Eye (tissue), 1 donor: ENCODE measurements at regions not wholly inside any gene's neighbourhood (a gene's known extent, or its start where the extent isn't known, plus 50 kb on each side); places are given as distances from the start of the nearest gene placed in this dataset.

Source experiments
- DNase-seq: peaks from one replicate; pipeline ENCODE4 v3.0.0-alpha.2; 2015

DNA sequence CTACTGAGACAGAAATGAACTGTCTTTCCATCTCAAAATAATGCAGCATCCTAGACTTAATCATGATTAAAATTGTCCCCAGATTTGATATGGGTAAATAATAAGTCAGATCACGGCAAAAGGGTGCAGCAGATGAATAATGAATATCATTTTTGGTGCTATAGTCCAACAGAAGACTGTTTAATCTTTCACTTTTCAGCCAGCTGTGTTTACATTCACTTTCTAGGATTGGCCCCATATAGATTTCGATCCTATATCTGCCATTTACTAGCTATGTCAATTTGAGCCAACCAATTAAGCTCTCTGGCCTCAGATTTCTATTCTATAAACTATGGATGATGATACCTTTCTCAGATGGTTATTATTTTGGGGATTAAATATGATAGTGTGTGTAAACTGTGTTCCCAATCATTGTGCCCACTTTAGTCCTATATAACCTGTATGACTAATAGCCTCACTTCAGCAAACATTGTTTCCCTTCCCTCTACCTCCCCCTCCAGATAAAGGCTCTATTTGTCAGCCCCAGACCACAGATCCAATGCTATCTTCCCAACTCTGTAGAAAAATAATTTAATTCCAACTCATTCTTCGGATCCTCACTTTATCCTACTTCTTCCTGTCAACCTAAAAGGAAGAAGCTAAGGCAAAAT is 53.6 kb upstream of the NT5E start:
- no peak for DNase-seq

DNA sequence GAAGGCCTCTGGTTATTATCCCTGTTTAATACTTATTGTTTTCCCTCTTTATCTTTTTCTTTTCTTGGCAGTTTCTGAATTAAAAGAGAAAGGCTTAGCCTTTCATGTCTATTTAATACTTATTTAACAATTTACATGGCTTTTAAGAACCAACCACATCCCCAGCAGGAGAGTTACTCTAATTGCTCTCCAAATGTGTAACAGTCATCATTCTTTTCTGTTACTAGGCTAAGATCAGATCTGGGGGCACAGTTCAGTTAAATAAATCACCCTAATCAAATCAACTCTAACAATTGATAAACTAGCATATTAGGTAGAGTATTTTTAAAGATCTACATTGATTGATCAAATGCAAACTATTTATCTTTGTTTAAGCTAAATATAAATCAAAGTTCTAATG is 54.1 kb upstream of the NT5E start:
- DNase-seq = peak; percentile 14

DNA sequence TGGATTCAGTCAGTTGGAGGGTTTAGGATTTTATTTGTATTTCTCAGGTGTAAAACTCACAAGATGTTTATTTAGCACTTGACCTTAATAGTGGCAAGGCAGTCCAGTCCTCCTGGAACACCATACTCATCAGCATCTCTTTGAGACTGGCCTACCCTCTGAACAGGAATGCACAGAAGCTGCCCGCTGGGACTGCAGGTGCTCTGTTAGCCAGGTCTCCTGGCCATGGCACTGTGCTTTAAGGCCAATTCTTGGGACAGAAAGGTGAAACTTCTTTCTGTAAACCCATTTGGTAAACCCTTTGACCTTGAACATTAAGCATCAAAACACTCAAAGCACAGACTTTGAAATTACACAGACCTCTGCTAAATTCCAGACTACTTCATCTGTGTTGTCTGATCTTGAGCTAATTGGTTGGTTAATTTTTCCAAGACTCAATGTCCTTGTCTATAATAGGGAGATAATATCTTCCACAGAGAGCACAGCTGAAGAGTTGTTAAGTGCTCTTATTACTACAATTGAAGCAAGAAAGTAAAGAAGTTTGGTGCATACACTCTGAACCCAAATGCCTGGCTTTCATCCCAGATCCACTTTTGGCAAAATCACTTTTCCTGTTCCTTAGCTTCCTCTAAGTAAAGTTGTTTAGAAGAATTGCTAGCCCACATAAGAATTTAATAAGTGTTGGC is 54.9 kb upstream of the NT5E start:
- DNase-seq = peak; percentile 18

DNA sequence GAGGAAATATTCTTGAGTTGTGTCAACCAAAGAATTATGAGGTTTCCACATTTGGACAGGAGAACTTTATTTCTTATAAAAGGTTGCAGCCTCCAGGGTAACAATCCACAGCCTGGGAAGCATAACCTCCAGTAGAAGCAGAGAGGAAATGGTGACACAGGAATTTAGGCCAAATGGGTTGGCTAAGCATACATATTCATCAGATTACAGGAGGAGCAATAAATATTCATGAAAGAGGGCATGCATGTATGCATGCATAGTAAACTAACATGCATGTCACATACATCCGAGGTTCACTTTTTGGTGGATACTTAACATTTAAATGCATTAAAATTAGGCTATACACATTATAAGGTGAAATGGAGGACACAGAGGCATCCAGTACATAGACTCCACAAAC is 55.7 kb upstream of the NT5E start:
- DNase-seq = no peak

DNA sequence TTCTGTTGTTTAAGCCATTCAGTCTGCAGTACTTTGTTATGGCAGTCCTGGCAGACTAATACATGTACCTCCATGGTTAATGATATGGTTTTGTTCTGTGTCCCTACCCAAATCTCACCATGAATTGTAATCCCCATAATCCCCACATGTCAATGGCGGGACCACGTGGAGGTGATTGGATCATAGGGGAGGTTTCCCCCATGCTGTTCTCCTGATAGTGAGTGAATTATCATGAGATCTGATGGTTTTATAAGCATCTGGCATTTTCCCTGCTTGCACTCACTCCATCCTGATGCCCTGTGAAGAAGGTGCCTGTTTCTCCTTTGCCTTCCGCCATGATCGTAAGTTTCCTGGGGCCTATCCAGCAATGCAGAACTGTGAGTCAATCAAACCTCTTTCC is 57.5 kb upstream of the NT5E start:
- no peak for DNase-seq

DNA sequence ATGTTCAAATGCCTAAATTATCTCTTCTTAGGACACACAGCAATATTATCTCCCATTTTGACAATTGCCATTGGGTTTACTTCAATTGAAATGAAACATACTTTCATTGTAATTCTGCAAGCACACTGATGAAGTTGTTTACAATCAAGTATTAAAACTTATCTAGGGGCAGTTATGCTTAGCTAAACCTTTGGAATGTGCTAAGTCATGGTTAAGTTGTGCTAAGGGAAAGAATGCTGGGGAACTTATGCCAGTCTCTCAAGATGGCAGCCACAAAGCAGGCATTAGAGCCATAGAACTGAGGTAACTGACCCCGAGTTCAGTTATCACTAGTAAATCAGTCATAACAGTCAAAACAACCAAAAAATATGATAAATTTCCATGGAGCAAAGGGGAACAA is 59.1 kb upstream of the NT5E start:
- DNase-seq = no peak

DNA sequence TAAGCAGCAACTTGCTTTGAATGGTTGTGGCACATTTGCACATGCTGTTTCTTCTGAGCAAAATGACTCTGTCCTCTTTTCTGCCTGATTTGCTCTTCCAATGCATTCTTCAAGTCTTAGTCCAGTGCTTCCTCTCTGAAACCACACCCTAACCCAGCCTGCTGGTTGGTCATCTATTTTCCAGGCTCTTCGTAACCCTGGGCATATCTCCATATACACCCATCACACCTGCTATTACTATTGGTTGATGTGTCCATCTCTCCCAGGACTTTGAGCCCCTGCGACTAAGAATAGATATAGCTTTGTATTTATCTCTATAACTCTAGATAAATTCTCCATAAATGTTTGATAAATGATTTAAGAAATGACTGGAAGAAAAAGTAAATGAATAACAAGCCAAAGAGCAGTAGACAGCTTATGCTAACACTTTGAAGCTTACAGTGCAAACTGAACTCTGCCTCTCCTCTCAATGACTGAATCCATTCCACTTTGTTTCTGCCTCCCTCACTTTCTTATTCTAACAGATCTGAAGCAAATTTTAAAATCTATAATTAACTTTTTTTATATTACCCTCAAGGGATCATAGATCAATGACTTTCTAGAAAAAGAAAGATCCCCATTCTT is 59.7 kb upstream of the NT5E start:
- DNase-seq = no peak

DNA sequence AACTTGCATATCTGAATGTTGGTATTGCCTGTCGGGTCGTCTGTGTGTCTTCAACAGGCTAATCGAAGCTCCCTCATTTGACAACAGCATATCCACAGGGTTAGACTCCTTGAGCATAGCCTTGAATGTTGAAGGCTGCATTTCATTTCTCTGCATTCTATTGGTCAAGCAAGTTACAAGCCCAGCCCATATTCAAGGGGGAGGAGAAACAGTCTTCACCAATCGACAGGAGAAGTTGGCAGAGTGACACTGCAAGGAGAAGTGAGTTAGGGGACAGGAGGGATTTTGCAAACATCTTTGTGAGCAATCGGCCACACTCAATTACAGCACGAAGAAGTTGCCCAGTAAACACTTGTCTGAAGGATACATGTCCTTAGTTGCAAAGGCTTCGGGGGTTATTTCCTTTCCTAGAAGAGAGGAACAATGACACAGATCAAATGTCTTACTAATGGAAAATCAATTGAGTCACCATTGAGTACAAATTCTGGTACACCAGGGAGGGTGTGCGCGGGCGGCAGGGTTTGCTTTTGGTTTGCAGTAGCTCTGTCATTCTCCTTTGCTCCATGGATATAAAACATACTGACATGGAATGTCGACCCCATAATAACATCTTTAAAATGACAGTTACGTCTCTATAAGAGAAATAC is 60.6 kb upstream of the NT5E start:
- DNase-seq = no peak

DNA sequence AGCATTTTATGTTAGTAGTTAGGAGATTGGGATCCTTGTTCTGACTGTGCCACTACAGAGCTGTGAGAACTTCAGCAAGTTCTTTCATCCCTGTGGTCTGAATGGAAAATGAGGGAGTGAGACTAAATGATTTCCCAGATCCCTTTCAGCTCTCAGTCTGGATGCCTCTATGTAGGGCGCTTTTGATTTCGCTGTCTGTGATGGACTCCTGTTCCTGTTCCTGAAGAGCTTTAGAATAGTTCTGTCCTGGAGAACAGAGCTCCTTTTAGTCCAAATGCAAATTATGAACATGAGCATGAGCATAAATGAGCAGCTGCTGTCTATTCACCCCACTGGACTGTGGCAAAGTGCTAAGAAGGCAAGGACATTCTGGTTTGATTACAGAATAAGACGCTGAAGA is 61.4 kb upstream of the NT5E start:
- no peak for DNase-seq

DNA sequence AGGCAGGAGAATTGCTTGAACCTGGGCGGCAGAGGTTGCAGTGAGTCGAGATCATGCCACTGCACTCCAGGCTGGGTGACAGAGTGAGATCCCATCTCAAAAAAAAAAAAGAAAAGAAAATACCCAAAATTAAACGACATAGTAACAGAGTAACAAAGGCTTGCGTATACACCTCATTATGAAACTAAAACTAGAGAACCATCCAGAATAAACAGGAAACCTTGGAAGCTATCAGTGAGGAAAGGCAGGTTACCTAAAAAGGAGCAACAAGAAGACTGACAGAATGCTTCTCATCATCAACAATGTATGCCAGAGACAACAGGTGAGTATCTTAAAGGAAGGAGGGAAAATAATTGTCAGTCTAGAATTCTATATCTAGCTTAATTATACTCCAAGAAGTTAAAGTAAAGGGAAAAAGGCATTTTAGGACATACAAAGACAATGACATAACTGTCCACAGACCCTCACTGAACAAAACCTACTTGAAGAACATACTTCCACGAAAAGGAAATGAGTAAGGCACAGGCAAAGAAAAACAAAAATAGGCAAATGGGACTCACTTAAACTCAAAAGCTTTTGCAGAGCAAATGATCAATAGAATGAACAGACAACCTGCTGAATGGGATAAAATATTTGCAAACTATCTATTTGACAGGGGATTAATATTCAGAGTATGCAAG is 64.1 kb upstream of the NT5E start:
- no peak for DNase-seq

DNA sequence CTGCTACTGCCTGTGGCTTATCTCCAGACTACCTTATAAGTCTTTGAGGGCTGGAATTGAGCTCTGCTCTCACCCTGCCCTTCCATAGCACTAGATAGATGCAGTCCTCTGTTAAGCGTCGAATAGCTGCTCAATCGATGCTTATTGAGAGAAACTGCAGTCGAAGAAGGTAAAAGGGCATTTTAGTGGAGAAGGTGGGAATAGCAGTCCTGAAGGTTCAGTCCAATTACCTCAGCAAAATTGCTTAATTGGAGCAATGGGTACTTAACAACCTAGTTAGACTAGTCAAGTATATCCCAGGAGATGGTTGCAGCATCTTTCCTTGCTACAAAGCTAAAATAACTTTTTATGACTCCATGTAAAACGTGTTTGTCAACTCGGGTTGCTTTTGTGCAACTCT is 66.8 kb upstream of the NT5E start:
- no peak for DNase-seq

DNA sequence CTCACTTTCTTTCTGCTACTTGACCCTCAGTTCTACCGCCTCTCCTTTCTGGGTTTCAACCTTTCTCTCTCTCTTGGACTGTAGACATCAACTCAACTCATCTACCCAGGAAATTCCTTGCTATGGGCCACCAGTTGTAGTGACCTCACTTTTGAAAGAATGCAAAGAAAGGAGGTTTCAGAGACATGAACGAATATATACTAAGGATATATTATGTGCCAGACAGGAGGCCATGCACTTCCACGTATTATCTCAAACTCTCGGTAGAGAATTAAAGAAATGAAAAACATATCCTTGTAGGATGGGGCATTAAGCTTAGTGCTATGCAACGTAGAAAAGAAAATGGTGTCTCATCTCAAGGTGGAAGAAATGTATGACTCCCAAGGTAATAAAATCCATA is 67.3 kb upstream of the NT5E start:
- DNase-seq = no peak

DNA sequence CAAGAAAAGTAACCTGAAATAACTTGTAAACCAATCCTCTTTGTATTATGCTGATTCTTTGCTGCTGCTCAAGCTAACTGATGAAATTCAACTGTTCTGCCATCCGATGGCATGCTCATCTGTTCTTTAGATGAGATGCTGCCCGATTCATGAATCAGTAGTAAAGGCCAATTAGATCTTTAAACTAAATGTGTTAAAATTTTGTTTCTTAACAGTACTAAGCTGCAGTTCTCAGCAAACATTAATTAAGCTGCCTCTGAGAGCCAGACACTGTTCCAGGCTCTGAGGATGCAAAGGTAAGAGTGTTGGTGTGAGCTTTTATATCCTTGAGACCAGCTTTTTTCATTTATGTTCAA is 77.0 kb upstream of the NT5E start:
- DNase-seq = no peak

DNA sequence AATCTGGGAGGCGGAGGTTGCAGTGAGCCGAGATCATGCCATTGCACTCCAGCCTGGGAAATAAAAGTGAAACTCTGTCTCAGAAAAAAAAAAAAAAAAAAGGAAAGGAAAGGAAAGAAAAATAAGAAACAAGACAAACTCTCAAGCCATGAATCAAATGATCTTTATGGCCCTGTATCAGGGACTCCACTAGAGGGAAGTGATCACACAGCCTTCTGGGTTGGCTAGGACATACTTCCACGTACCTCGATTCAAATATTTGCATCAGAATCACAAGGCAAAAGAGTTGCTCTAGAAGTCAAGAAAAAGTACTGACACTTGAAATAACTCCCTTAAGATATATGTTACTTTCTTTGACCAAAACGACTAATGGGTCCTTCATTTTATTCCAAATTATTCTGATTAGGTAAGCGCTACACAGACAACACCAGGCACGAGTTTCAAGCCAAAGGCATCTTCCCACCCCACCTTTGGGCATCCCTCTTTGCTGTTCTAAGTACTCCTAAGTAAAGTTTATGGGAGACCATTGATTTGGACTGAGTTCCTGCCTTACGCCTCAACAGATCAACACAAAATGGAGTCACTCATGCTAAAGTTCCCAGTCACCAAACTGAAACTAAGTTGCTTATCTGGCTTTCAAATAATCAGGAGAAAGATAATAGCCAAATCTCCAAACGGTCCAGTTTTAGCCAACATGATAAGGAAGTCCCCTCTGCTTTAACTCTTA is 77.5 kb upstream of the NT5E start:
- DNase-seq = no peak

DNA sequence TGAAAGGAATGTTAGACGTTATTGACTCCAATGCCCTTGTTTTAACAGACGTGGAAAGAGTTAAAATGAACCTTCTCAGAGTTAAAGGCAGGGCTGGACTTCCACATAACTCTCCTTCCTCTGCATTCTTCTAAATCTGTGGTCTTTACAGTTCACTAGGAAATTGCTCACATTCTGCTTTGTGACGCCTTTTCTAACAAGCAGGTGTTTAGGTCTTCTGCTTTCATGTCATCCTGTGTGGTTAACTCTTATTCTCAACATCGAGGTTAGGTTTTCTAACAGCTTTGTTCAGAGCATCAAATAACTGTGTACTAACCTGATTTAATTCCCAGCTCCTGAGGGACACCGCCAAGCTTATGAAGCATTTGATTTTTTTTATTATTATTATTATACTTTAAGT is 81.3 kb upstream of the NT5E start:
- no peak for DNase-seq

DNA sequence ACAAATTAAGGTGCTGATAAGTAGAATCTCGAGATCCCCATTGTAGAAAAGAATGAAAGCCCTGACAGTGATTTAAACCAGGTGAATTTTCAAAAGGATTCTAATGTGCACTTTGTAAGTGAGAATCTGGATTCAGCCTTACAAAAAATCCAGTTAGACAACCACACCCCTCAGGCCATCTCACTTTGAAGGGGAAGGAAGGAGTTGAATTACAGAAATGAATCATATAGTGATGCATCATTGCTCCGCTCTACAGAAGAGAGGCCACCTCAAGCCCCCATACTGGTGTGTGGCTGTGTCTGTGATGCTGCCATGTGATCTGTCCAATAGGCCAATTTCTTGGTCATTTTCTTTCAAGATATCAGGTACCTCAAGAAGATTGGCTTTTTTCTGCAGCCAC is 85.5 kb upstream of the NT5E start:
- no peak for DNase-seq

DNA sequence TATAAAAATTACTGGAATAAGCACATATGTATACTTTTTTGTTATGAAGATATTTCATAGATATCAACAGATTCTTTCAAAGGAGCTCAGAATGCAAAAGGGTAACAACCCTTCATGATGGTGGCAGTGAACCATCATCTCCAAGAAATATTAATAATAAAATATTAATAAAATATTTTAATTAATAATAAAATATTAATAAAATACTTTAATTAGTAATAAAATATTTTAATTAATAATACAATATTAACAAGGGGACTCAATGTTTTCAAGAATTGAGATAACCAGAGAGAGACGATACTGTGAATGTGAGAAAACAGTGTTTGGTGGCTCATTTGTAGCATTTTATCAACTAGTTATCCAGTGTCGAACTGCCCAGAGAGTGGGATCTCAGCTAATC is 86.0 kb upstream of the NT5E start:
- DNase-seq = no peak

DNA sequence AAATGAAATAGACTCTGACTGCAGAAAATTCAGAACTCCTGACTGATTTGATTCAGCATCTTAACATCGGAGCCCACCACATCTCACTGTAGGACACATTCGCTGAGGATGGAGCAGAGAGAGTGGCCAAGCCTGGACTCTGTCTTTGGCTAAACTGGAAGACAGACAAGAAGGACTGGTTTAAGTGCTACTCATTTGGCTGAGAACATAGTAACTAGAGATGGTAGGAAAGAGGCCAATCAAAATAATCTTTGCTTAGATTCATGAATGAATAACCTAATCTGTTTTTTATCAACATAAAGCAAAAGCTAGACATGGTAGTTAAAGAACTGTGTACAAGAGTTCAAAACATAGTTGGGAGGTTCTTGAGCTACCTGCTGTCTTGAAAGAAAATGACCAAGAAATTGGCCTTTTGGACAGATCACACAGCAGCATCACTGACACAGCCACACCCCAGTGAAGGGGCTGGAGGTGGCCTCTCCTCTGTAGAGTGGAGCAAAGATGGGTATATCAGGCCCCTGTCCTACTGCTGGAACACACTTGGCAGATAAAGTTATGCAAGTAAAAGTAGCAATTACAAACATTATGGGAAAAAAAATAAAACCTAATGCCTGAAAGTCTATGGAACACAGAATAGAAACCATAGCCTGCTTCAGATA is 87.1 kb upstream of the NT5E start:
- no peak for DNase-seq

DNA sequence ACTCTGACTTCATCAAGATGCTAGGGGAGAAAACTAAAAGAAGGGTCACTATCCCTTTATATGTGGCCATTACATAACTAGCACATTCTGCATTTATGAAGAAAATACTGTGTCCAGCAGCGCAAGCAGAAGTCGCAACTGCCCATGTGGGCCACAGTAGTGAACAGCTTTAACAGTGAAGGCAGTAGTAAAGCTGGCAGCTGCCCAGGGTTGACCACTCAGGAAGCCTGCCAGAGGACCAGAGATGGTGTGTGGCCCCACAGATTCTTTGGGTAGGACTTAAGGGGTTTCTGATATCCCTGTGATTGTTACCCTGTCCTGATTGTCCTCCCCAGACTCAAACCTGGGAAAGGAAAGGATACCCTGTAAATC is 88.3 kb upstream of the NT5E start:
- no peak for DNase-seq

DNA sequence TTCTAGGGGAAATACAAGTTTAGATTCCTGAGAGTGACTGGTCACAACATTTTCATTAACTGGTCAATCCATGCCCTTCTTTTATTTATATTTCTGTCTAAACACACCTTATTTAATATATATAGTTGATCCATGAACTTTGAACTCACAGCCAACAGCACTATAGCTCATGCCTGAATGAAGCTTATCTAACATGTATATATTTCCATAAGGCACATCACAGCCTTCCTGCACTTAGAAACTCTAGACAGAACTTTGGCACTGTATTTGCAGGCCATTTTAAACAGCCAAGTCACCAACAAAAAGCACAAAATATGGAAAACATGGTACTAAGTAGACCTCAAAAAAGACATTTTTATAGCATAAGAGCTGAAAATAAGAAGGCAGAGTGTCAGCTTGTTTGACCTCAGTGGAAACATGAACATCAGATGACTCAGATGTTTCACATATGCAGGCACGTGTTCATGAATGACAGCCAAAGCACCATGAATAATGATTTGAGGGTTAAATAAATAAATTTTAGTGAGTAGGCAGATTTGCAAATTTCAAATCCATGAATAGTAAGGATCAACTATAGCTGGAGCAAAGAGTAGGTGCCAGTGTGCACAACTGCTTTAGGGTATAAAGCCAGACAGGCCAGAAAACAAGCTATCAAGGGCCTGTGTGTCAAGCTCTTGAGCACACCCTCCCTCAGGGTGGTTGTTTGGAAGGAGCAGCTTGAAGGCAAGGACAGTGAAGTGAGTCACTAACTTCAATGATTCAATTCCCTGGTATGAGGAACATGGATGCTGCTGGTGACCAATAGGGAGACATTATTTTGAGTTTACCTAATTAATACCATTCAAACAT is 88.9 kb upstream of the NT5E start:
- DNase-seq = peak; percentile 12

DNA sequence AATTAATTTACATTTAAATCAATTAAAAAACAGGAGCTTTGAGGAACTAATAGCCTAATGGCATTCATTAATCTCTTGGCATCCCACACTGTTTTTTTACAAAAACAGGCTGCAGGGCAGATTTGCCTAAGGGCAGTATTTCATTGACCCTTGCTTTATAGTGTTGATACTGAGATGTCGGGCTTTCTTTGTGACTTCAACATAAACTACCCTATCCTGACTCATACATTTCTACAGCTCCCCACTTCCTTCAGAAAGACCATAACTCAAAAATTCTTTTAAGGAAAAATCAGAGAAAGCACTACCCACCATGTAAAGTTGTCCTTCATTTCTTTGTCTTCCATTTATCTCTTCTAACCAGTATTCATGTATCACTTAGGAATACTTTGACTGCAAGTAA is 92.2 kb upstream of the NT5E start:
- DNase-seq = no peak
